GM12872 (cell line): ENCODE measurements at regions not wholly inside any gene's neighbourhood (a gene's known extent, or its start where the extent isn't known, plus 50 kb on each side); places are given as distances from the start of the nearest gene placed in this dataset.

Experiments used
- CTCF ChIP-seq: IDR thresholded peaks from 3 replicates; pipeline ENCODE4 v1.5.1; 2011; ENCODE audit warnings: low read depth, mild to moderate bottlenecking, low read length, moderate library complexity; ENCODE audit not compliant: insufficient read depth

GRCh38 chr13:112124141-112124540 is 57.2 kb downstream of the SOX1 start:
- no peak for TF ChIP-seq CTCF

- TF ChIP-seq CTCF: no peak
Measured at GRCh38 chr13:112127564-112128330, 60.8 kb downstream of the SOX1 start.

GRCh38 chr13:112128331-112128610 is 61.3 kb downstream of the SOX1 start:
- no peak for TF ChIP-seq CTCF

GRCh38 chr13:112130418-112130817 is 63.5 kb downstream of the SOX1 start:
- no peak for TF ChIP-seq CTCF

GRCh38 chr13:112131081-112131712 is 64.2 kb downstream of the SOX1 start:
- TF ChIP-seq CTCF: no peak

GRCh38 chr13:112131713-112132113 is 64.8 kb downstream of the SOX1 start:
- no peak for TF ChIP-seq CTCF

- no peak for TF ChIP-seq CTCF
Measured at GRCh38 chr13:112132142-112132541, 65.2 kb downstream of the SOX1 start.
